T-helper 17 cell (primary cell): ENCODE measurements at regions not wholly inside any gene's neighbourhood (a gene's known extent, or its start where the extent isn't known, plus 50 kb on each side); places are given as distances from the start of the nearest gene placed in this dataset.

Experiments
- ATAC-seq: fragments of 150-1000 bp; cut with Tn5 transposase; 2 replicates; pipeline ENCODE4 v1.10.0; 2021; ENCODE audit warnings: mild to moderate bottlenecking, moderate library complexity
- DNase-seq, 3 donors: peaks; one replicate each; pipeline versions ENCODE4 v3.0.0 to v3.0.0-alpha.2; 2020 to 2021
- H3K9me3 ChIP-seq: one replicate; pipeline ENCODE4 v1.7.0; 2013; ENCODE audit warnings: low read length, mild to moderate bottlenecking; ENCODE audit not compliant: control insufficient read depth, poor library complexity, severe bottlenecking
- H3K27ac Mint-ChIP-seq: one replicate; pipeline ENCODE4 v1.8.0; 2022; ENCODE audit warnings: mild to moderate bottlenecking, moderate library complexity, mixed read lengths
- H3K27me3 Mint-ChIP-seq: one replicate; pipeline ENCODE4 v1.8.0; 2022; ENCODE audit warnings: mixed read lengths
- H3K36me3 Mint-ChIP-seq: one replicate; pipeline ENCODE4 v1.8.0; 2022; ENCODE audit warnings: low read depth, mixed read lengths
- H3K4me1 Mint-ChIP-seq: one replicate; pipeline ENCODE4 v1.8.0; 2022; ENCODE audit warnings: mild to moderate bottlenecking, mixed read lengths
- H3K4me3 Mint-ChIP-seq: one replicate; pipeline ENCODE4 v1.8.0; 2022; ENCODE audit warnings: mild to moderate bottlenecking, moderate library complexity, mixed read lengths

- Mint-ChIP-seq H3K27ac (no peak overlapping the region), H3K36me3 (no peaks in the 10 kb centered on the region), H3K4me3 (no peak overlapping the region), H3K27me3 (no peaks in the 10 kb centered on the region), H3K4me1 (peaks cover 7% of the 10 kb centered on the region)
- DNase-seq (no peak), ATAC-seq (no peak)
- no peaks in the 10 kb centered on the region for H3K9me3 ChIP-seq
Measured at GRCh38 chr12:116393255-116393654, 115.8 kb upstream of the MED13L start.

DNA sequence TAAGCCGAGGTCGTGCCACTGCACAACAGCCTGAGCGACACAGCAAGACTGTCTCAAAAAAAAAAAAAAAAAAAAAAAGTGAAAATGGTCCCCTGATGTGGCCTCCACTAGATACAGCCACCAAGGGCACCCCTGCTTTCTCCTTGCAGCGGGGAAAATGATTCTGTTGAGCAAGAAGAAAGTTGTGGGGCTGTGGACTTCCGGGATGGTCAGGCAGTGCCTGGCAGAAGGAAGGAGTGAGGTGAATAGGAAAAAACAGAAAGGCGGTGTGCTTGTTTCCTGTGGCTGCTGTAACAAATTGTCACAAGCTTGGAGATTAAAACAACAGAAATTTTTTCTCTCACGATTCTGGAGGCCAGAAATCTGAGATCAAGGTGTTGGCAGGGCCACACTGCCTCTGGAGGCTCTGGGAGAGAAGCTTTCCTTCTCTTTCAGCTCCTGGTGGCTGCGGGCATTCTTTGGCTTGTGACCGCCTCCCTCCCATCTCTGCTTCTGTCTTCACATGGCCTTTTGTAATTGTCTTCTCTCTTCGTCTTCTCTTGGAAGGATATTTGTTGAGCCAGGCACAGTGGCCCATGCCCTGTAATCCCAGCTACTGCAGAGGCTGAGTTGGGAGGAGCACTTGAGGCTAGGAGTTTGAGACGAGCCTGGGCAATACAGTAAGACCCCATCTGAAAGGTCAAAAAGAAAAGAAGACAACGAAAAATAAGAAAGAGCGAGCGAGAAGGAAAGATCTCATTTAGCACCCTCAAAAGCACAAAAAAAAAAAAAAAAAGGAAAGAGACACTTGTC lies 116.6 kb upstream of the MED13L start:
- Mint-ChIP-seq H3K27ac (no peak overlapping the region), H3K4me3 (peak overlapping the region; percentile 32), H3K27me3 (no peaks in the 10 kb centered on the region), H3K36me3 (no peaks in the 10 kb centered on the region), H3K4me1 (peaks cover 7% of the 10 kb centered on the region)
- H3K9me3 ChIP-seq, result no peaks in the 10 kb centered on the region
- no peak for DNase-seq
- no peak for ATAC-seq

- no peak for ATAC-seq
- Mint-ChIP-seq H3K4me3 (no peak overlapping the region), H3K27ac (no peak overlapping the region), H3K27me3 (no peaks in the 10 kb centered on the region), H3K4me1 (peaks cover 4% of the 10 kb centered on the region), H3K36me3 (no peaks in the 10 kb centered on the region)
- no peaks in the 10 kb centered on the region for H3K9me3 ChIP-seq
- DNase-seq, result no peak
Measured at GRCh38 chr12:116395396-116395795, 117.9 kb upstream of the MED13L start.

- Mint-ChIP-seq H3K4me1 (peaks cover 4% of the 10 kb centered on the region), H3K27ac (no peak overlapping the region)
Measured at GRCh38 chr12:116397148-116397547, 119.7 kb upstream of the MED13L start.

DNA sequence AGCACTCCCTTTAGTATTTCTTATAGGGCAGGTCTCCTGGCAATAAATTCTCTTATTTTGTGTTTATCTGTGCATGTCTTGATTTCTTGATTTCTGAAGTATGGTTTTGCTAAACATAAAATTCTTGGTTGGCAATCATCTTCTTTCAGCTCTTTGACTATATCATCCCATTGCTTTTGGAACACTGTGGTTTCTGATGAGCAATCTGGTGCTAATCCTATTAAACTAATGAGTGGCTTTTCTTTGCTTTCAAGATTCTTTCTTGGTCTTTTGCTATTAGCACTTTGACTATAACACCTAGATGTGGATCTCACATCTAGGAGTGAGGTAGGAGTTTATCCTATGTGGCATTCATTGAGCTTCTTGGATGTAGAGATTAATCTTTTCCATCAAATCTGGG lies 120.7 kb upstream of the MED13L start:
- DNase-seq, result no peak
- H3K9me3 ChIP-seq, result no peaks in the 10 kb centered on the region
- H3K27me3 Mint-ChIP-seq, result no peaks in the 10 kb centered on the region
- H3K36me3 Mint-ChIP-seq, result no peaks in the 10 kb centered on the region
- no peak for ATAC-seq
- H3K4me1 Mint-ChIP-seq, result peaks cover 4% of the 10 kb centered on the region
- no peak overlapping the region for H3K27ac Mint-ChIP-seq
- no peak overlapping the region for H3K4me3 Mint-ChIP-seq

More at GRCh38 chr12:116397148-116397547, 119.7 kb upstream of the MED13L start:
- no peaks in the 10 kb centered on the region for H3K36me3 Mint-ChIP-seq
- H3K4me3 Mint-ChIP-seq, result no peak overlapping the region
- no peaks in the 10 kb centered on the region for H3K9me3 ChIP-seq
- ATAC-seq (no peak), DNase-seq (no peak)
- no peaks in the 10 kb centered on the region for H3K27me3 Mint-ChIP-seq

DNA sequence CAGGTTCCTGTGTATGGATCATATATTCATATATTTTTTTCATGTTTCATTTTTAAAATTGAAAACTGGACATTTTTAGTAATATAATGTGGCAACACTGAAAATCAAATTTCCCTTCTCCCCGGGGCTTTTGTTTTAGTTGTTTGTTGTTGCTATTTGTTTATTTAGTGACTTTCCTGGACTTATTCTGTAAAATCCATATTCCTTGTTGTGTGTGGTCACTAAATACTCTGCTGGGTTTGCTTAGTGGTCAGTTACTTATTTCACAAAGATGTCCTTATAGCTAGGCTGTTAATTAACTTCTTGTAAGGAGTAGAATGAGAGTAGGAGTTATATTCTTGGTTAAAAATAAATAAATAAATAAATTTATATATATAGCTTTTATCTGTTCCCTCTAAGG lies 121.6 kb upstream of the MED13L start:
- ATAC-seq (no peak), DNase-seq (no peak)
- Mint-ChIP-seq H3K27me3 (no peaks in the 10 kb centered on the region), H3K4me3 (no peak overlapping the region), H3K4me1 (peaks cover 4% of the 10 kb centered on the region), H3K36me3 (no peaks in the 10 kb centered on the region), H3K27ac (no peak overlapping the region)
- no peaks in the 10 kb centered on the region for H3K9me3 ChIP-seq

DNA sequence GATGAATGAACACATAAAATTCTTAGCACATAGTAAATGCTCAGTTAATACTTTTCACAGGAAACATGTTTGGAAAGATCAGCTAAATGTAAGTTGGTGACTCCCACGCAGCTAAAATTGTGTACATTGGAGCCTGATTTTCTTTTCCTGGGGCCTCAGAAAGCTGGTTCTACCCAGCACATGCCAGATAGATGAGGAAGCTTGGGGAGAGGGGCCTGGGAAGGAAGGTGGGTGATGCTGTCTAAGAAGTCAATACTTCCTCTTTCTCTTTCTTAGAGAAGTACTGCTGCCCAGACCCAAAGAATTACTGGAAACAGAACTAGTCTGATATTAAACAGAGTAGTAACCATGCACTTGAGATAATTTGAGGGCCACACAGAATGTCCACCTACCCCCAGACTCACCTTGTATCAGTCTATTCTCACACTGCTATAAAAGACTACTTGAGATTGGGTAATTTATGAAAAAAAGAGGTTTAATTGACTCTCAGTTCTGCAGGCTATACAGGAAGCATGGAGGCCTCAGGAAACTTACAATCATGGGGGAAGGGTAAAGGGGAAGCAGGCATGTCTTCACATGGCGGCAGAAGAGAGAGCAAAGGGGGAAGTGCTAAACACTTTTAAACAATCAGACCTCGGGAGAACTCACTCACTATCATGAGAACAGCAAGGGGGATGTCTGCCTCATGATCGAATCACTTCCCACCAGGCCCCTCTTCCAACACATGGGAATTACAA lies 123.3 kb upstream of the MED13L start:
- no peaks in the 10 kb centered on the region for H3K9me3 ChIP-seq
- H3K4me1 Mint-ChIP-seq, result no peaks in the 10 kb centered on the region
- DNase-seq (no peak), ATAC-seq (no peak)
- no peaks in the 10 kb centered on the region for H3K27me3 Mint-ChIP-seq
- no peak overlapping the region for H3K4me3 Mint-ChIP-seq
- H3K36me3 Mint-ChIP-seq, result no peaks in the 10 kb centered on the region
- no peak overlapping the region for H3K27ac Mint-ChIP-seq

GRCh38 chr12:116401565-116401964 lies 124.1 kb upstream of the MED13L start:
- ATAC-seq (no peak), DNase-seq (no peak)
- H3K4me3 Mint-ChIP-seq, result no peak overlapping the region
- H3K27ac Mint-ChIP-seq, result no peak overlapping the region
- H3K27me3 Mint-ChIP-seq, result no peaks in the 10 kb centered on the region
- no peaks in the 10 kb centered on the region for H3K4me1 Mint-ChIP-seq
- no peaks in the 10 kb centered on the region for H3K36me3 Mint-ChIP-seq
- no peaks in the 10 kb centered on the region for H3K9me3 ChIP-seq

- H3K9me3 ChIP-seq, result no peaks in the 10 kb centered on the region
- DNase-seq (no peak), ATAC-seq (no peak)
- no peaks in the 10 kb centered on the region for H3K36me3 Mint-ChIP-seq
- H3K27me3 Mint-ChIP-seq, result no peaks in the 10 kb centered on the region
- no peak overlapping the region for H3K27ac Mint-ChIP-seq
- no peaks in the 10 kb centered on the region for H3K4me1 Mint-ChIP-seq
- no peak overlapping the region for H3K4me3 Mint-ChIP-seq
Measured at GRCh38 chr12:116402163-116402939, 124.9 kb upstream of the MED13L start.

DNA sequence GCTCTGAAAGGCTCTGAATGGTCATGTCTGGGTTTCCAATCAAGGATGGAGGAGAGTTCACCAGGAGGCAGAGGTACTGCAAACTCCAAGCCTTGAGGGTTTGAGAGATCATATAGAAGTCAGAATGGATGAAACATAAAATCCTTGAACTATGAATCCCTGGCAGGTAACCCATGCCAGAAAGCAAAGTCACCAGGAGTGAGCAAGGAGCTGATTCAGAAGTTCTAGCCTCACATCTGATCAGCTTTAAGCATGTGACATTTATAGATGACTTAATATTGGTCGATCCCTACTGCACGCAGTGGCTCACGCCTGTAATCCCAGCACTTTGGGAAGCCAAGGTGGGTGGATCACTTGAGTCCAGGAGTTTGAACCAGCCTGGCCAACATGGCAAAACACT lies 126.1 kb upstream of the MED13L start:
- no peaks in the 10 kb centered on the region for H3K9me3 ChIP-seq
- no peaks in the 10 kb centered on the region for H3K27me3 Mint-ChIP-seq
- no peak overlapping the region for H3K4me3 Mint-ChIP-seq
- no peak for ATAC-seq
- no peaks in the 10 kb centered on the region for H3K36me3 Mint-ChIP-seq
- DNase-seq, result no peak
- no peak overlapping the region for H3K27ac Mint-ChIP-seq
- H3K4me1 Mint-ChIP-seq, result peaks cover 5% of the 10 kb centered on the region

GRCh38 chr12:116404247-116404646 lies 126.8 kb upstream of the MED13L start:
- H3K27me3 Mint-ChIP-seq, result no peaks in the 10 kb centered on the region
- no peaks in the 10 kb centered on the region for H3K36me3 Mint-ChIP-seq
- no peaks in the 10 kb centered on the region for H3K9me3 ChIP-seq
- ATAC-seq, result no peak
- peaks cover 5% of the 10 kb centered on the region for H3K4me1 Mint-ChIP-seq
- no peak overlapping the region for H3K4me3 Mint-ChIP-seq
- no peak overlapping the region for H3K27ac Mint-ChIP-seq
- DNase-seq, result no peak

- Mint-ChIP-seq H3K36me3 (no peaks in the 10 kb centered on the region), H3K27ac (no peak overlapping the region), H3K27me3 (no peaks in the 10 kb centered on the region), H3K4me3 (no peak overlapping the region), H3K4me1 (peaks cover 5% of the 10 kb centered on the region)
- no peak for ATAC-seq
- no peaks in the 10 kb centered on the region for H3K9me3 ChIP-seq
- no peak for DNase-seq
Measured at GRCh38 chr12:116404913-116405611, 127.6 kb upstream of the MED13L start.

DNA sequence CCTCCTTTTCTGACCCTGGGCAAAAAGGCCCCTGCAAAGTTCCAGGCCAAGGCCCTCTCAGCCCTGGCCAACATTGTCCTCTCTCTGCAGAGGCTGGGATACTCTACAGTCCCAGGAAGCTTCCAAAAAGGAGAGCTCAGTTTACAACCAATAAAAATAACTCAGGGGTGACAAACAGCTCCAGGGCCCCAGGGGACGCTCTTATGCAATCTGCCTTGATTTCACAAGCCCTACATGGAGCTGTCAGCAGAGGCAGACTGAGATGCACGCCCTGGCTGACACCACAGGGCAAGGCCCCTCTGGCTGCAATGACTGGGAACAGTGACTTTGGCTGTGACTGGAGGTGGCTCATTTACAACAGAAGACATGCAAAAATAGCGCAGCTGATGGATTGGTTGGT lies 129.0 kb upstream of the MED13L start:
- no peaks in the 10 kb centered on the region for H3K9me3 ChIP-seq
- no peak overlapping the region for H3K4me3 Mint-ChIP-seq
- no peaks in the 10 kb centered on the region for H3K36me3 Mint-ChIP-seq
- no peaks in the 10 kb centered on the region for H3K27me3 Mint-ChIP-seq
- ATAC-seq (no peak), DNase-seq (no peak)
- peaks cover 9% of the 10 kb centered on the region for H3K4me1 Mint-ChIP-seq
- no peak overlapping the region for H3K27ac Mint-ChIP-seq
